ENCODE measurements at regions not wholly inside any gene's neighbourhood (a gene's known extent, or its start where the extent isn't known, plus 50 kb on each side); places are given as distances from the start of the nearest gene placed in this dataset.
A peak's percentile ranks its signal among the peaks of the same experiment; 100 is the strongest.
"Not testable (repeated sequence)": the region's sequence is repeated elsewhere in the genome, so short reads cannot be mapped to it uniquely, and the experiment has no call there.

DNA sequence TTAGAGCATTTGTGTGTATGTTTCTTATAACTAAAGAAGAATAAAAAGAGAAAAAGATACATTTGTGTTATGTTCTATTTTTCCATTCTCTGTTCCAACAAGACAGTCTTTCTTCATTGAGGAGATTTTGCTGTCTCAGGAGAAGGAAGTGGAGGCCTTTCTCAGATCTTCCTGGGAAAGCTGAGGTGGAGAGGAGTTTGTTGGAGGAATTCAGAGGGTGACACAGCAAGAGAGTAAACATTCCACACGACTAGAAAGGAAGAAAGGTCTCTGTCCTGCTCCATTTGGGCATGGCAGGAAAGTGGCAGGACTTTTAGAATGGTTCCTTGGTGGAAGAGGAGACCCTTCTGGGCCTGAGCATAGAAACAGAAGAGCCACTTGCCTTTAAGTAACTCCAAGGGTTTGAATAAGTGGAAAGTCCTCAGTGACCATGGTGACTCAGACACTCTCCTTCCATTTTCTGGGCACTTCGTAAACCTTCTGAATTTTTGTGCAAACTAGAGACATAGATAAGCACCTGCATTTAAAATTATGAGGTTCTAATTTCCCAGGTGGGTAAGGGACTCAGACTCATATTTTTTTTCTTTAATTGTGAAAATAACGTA, 52.3 kb upstream of the COL5A2 start:
- no peak for DNase-seq

DNA sequence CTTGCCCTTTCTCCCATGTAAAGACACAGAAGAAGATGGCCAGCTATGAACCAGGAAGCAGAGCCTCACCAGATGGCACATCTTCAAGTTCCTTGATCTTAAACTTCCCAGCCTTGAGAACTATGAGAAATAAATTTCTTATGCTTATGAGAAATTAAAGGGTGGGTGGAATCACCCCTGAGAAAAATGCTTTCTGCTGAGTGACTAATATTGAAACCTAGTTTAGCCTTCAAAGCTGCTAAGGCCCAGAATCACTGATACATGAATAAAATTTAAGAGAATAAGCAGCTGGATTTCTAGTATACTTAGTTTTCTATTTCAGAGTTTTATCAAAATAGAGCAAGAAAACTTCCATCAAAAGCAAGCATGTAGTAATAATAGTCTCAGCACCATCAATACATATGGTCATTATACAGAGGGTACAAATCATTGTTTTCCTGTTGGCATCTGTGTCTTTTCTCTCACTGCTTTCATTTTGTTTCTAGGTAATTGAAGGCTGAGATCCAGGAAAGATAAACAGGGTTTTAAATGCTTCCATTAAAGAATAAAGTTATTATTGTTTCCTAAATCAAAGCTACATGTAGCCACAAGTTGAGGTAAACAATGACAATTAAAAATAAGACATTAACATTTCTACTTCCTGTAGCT, 53.3 kb upstream of the COL5A2 start:
- no peak for DNase-seq

DNA sequence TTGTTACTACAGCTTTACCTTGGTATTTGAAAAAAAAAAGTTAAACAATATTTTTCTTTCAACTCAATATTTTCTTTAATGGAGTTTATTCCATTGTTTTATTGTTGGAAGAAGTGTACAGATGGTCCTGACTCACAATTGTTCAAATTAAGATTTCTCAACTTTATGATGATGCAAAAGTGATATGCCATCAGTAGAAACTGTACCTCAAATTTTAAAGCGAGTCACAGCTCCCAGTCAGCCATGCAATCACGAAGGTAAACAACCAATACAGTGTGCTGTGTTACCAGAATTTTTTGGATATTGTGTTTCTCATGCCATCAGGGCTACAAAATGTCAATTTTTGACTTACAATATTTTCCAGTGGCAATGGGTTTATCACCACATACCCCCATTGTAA, 54.0 kb upstream of the COL5A2 start:
- no peak for DNase-seq

DNA sequence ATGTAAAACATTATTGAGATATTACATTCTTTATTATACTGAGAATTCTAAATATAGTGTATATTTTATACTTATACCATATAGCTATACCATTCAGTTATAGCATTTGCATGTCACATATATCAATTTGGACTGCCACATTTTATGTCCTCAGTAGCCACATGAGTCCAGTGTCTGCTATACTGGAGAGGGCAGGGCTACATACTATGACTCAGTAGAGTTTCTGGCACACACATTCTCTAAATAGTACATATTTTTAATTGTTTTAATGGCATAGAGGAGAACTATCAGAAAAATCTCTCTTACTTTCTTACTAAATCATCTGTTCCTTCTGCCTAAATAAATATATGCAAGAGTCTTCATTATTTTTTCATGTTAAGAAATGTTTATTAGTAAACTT, 55.4 kb upstream of the COL5A2 start:
- DNase-seq, result no peak

DNA sequence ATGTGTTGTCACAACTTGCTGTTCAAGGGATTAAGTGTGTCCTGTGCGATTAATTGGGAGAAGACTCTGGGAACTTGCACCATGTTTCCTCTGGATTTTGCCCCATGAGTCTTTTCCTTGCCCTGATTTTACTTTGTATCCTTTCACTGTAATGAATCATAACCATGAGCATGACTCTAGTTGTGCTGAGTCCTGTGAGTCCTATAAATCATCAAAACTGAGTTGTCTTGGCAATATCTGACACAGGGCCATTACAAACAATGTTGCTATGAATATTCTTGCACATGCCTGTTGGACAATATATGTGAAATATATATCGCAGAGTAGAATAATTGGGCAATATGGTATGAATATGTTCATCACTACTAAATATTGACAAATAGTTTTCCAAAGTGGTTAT, 56.5 kb upstream of the COL5A2 start:
- peak; percentile 8 for DNase-seq

DNA sequence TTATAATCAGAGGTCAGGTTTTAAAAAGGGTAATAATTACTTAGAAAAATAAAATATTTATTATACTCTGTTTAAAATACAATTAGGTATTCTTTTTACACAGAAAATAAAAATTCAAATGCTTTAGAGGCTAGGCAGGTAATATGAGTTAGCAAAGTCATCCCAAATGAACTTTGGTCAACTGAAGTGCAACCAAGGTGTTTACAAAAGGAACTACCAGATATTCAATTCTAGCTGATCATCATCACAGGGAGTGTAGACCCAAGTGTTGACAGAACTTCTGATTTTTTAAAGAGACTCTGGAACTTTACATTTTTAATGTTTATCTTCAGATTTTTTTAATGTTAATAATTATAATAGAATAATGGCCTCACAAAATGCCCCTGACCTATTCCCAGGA, 59.3 kb upstream of the COL5A2 start:
- no peak for DNase-seq

DNA sequence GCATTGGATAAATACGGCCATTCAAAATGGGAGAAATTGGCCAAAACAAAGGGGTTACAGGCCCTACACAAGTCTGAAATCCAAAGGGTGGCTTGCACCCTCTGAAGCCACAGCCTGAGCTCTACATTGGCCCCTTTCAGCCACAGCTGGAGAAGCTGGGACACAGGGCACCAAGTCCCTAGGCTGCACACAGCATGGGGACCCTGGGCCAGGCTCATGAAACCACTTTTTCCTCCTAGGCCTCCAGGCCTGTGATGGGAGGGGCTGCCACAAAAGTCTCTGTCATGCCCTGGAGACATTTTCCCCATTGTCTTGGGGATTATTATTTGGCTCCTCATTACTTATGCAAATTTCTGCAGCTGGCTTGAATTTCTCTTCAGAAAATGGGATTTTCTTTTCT, 64.3 kb upstream of the COL5A2 start:
- DNase-seq, result not testable (repeated sequence)

DNA sequence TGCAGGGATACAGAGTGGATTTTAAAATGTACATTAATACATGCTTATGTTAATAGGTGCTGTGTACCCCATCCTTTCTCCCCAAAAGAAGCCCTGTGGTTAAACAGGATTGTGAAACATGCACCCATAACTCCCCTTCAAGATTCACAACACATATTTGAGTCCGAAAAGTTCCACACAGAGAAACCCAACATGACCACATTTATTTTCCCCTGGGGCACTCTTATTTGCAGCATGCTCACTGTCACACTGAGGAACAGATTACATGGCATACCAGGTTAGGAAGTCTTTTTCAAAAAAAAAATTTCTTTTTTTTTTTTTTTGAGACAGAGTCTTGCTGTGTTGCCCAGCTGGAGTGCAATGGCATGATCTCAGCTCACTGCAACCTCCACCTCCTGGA, 67.7 kb upstream of the COL5A2 start:
- no peak for DNase-seq

DNA sequence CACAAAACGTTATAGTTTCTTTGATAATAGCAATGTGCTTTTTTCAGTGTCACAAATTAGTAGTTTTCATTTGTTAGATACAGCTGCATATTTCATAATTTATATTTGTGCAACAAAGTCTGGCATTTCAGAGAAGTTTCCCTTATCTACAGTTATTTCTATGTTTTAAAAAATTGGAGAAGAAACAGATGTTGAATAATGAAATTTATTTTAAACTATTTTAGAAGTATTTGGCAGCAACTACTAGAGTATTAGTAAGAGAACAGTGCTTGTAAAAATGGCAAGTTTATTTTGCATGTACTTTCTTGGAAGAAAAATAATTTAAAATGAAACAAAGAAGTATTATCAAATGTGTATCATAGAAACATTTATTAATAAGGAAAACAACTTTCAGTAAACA, 68.6 kb upstream of the COL5A2 start:
- no peak for DNase-seq

DNA sequence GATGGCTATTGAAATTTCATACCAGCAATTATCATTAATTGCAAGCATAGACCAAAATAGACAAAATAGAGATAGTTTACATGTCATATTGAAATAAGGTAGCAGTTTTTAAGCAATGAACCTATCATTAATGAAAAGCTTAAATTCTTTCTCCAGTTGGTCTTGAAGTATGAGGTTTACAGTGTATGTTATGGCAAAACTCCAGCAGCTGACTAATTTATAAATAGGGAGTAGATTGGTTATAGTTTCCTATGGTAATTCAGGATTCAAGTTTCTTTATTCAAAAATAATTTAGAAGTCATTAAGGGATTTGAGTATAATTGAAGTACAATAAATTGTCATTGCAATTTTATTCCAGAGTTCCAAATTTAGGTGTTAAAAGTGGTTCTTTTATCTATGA, 69.6 kb upstream of the COL5A2 start:
- DNase-seq, result no peak

DNA sequence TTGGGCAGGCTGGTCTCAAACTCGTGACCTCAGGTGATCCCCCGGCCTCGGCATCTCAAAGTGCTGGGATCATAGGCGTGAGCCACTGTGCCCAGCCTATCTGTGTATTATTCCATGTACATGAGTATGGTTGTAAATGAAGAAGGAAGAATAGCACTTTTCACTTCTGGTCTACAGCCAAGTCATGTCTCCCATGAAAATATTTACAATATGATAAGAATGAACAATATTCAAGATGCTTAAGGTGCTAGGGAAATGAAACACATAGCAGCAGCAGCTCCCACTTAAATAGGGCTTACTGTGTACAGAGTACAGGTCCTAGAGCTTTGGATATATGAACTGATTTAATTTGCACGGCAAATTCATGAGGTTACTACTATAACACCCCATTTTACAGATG, 70.3 kb upstream of the COL5A2 start:
- no peak for DNase-seq

DNA sequence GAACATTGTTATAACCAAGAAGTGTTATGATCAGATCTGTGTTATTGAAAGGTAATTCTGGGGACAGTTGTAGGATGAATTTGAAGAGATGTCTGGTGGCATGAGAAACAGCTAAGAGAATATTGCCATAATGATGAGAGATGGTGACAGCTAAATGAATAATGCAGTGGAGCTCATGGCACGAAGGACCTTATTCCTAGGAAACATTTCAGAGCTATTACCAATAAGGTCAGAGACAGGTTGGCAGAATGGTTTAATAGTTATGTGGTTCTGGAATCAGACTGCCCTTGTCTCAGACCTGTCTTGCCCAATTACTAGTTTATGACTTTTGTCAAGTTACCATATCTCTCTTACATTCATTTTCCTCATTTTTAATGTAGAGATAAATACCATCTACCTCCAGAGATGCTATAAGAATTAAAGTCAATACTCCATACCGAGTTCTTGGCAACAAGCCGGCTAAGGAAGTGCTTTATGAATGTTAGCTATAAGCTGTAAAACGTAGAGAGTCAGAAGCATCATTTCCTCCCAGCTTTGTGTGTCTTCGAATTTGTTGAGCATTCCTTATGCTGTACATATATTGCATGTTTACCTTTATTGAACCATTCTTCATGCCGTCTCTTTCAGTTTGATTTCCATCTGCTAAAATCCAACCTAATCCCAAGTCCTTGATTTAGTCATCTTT, 73.6 kb upstream of the COL5A2 start:
- DNase-seq, result no peak

DNA sequence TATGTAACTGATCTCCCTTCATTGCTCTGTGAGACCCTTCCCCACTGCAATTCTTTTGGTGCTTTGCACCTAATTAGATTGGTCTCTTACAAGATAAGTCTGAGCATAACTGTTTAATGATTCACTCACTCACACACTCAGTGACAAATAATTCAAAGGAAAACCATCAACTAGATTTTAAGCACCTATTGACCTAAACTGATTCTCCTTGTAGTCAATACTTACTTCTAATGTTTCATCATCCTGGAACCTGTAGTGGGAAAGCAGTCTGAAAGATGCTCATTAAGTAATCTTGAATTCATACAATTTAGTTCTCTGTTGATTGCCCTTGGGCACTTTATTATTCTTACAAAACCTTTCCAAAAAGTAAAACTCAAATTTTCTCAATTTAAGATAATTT, 74.3 kb upstream of the COL5A2 start:
- no peak for DNase-seq

DNA sequence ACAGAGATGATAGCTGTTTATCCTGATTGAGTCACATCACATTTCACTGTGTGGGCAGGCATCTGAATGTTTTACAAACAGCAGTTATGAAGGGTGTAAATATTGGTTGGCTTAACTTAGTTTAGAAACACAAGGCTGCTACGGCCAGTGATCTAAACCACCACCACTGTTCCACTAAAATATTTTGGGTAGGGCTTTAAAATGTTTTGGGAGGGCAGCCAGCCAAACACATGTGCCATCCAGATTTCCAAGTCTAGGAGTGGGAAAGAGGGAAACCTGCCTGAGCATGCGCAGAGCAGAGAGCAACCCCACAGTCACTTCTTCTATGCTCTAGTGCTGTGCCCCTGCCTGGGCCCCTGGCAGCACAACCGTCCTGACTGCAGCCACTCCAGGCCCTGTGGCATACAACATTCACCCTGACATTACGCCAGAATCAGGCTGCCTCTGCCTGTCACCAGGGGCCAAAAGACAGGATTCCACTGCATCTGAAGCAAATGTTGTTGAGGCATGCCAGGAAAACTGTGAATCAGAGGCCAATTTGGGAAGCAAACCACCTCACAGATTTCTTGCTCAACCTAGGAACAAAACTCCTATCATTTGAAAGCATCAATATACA, 74.8 kb upstream of the COL5A2 start:
- DNase-seq, result no peak

DNA sequence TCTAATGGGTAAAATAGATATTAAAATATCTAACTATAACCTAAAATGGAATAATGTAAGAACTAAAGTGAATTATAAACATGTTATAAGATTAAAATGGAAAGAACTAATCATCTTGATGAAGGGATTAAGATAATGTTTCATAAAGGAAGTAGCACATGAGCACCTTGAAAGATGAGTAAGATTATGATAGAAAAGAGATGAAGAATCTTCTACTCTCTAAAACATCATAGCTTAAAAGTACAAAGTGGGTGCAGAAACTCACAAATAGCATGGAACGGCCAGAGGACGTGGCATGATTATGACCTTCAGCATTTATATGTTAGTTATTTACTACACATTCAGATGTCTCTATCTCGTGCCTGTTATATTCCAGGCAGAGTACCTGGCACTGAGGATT, 76.2 kb upstream of the COL5A2 start:
- no peak for DNase-seq

DNA sequence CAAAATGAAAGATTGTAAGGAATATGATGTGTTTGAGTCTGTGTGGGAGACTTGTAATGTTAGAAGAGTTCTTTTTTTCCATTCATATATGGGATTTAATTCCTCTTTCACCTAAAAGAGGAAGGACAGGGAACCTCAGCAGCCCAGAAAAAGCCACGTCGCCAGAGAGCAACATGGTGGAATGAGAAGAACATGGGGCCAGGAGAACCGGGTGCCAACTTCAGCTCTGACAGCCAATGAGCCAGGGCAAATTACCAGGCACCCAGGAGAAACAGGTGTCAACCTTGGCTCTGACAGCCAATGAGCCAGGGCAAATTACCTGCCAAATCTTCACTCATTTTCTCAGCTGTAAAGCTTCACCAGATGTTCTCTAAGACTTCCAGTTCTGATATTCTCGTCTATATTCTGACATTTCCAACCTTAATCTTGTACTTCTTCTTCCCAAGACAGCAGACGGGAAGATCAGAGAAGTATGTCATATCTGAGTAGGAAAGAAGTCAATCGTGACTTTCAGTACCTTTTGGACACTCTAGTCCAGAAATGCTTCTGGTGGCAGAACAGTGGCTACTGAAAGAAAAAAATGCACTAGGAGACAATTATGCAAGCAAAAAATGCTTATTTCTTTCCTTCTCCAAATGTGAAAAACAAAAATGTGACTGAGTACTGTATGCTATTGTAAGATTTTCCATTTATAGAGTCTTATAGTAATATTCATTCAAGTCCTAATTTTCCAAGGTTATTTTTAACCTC, 79.2 kb upstream of the COL5A2 start:
- DNase-seq, result no peak

DNA sequence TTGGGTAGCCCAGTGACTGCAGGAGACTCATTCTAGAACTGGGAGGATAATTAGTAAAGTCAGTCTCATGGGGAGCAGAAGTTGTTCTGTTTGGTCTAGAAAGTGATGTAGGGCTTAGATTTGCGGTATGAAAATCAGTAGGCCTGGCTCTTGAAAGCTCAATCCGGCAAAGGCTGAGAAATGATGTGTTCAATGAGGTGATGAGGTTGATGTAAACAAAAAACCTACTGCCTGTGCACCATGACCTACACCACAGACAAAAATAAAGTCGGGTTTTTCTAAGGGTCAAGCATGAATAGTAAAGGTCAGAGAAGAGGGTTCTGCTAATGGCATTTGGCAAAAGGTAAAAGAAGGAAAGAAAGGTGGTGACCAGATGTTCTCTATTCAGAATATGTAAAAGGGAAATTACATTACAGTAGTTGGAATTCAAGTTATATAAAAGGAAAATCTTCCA, 80.8 kb upstream of the COL5A2 start:
- DNase-seq, result no peak

DNA sequence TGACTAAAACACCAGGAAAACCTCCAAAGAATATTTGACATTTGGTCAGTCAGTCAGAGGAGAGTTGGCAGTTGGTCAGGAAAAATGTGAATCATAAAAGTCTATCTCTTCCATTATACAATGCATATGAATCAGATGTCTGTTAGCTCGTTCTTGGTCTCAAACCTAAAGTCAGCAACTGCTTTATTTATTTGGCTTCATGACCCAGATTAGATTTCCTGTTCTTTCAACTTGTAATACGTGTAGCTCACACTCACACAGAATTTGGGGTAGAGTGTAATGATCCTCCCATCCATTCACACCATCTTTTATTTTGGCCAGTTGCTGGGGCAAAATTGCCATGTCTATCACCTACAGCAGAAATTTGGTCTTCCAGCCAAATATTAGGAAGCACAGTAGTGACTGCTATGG, 81.9 kb upstream of the COL5A2 start:
- DNase-seq, result peak; percentile 11

DNA sequence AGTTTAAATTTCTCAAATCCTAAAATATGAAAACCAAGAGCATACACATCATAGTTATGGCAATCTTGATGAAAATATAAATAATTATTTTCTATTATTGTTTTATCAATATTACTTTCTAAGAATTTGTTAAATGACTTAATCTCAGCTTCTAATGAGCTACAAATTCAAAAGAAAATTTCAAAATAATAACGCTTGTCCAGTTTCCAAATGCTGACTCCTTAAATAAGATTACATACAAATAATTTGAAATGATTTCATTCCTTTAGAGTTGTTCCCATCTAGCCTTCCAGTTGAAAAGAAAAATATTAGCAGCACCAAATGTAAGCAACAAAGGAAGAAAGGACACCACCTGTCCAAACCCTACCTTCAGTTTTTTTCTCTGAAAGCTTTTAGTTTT, 82.4 kb upstream of the COL5A2 start:
- no peak for DNase-seq

DNA sequence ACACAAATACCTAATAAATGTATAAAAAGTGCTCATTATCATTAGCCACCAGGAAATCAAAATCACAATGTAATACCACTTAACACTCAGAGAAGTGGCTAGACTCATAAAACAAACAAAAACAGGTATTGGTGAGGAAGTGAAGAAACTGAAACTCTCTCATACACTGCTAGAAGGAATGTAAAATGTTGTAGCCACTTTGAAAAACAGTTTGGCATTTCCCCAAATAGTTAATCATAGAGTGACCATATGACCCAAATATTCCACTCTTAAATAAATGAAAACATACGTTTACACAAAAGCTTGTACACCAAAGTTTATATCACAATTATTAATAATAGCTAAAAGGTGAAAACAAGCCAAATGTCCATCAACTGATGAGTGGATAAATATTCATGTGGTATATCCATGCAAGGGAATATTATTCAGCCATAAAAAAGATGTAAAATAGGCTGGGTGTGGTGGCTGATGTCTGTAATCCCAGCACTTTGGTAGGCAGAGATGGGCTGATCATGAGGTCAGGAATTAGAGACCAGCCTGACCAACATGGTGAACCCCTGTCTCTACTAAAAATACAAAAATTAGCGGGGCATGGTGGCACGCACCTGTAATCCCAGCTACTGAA, 86.2 kb upstream of the COL5A2 start:
- no peak for DNase-seq

DNA sequence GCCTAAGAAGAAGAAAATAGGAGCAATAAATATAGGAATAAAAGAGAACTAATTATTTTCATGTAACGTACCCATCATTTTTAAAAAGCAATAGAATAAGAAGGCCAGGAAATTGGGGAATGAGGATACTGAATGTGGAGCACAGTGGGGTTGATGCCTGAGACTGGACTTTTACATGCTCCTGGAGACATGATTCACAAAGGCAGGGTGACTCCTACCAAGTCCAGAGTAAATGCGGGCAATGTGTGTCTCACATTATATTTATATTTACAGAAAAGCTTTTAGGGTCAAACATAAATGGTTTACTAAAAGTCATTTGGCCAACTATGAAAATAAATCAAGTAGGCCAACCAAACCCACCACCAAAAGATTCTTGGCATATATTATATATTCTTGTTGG, 87.9 kb upstream of the COL5A2 start:
- DNase-seq, result no peak

DNA sequence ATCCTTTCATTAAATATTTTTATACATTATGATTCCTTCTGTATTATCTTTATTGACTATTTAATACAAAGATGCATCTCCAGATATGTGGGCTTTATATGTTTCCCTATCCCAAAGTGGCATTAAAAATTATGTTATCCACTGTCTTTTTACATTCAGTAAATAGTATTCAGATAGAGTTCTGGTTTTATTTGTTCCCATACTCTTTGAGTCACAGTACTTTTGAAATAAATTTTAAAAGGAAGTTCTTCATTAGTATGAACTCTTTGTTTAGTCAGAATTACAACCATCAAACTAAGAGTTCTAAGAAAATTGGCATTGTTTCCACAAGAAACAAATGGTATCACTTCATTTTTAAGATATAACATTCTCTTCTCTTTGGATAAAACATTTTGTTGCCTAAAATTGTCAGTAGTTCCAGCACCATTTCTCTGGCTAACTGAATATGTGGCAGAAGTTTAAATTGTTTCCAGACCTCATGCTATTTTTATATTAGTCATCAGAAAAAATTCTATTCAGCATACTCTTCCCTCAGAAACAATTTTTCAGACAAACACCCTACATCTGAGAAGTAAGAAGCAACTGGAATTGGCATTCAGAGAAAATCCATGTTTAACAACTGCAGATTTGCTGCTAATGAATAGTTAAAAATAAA, 88.5 kb upstream of the COL5A2 start:
- DNase-seq, result peak; percentile 6
